ENCODE measurements at regions not wholly inside any gene's neighbourhood (a gene's known extent, or its start where the extent isn't known, plus 50 kb on each side); places are given as distances from the start of the nearest gene placed in this dataset.

GRCh38 chr5:119833176-119833575 lies 203.8 kb downstream of the FAM170A start:
- H3K36me3 ChIP-seq (ENCODE audit: control insufficient read depth in 2 of 3, insufficient read depth in 3 of 3, low read length in 3 of 3), result no peaks in the 10 kb centered on the region
- no peaks in the 10 kb centered on the region for H3K27me3 ChIP-seq (ENCODE audit: control insufficient read depth, insufficient read depth, low read length)
- intact Hi-C loops (cut with DNase I), result no loop called here
- TF ChIP-seq, protein P1, sequence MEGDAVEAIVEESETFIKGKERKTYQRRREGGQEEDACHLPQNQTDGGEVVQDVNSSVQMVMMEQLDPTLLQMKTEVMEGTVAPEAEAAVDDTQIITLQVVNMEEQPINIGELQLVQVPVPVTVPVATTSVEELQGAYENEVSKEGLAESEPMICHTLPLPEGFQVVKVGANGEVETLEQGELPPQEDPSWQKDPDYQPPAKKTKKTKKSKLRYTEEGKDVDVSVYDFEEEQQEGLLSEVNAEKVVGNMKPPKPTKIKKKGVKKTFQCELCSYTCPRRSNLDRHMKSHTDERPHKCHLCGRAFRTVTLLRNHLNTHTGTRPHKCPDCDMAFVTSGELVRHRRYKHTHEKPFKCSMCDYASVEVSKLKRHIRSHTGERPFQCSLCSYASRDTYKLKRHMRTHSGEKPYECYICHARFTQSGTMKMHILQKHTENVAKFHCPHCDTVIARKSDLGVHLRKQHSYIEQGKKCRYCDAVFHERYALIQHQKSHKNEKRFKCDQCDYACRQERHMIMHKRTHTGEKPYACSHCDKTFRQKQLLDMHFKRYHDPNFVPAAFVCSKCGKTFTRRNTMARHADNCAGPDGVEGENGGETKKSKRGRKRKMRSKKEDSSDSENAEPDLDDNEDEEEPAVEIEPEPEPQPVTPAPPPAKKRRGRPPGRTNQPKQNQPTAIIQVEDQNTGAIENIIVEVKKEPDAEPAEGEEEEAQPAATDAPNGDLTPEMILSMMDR (IDR thresholded peaks at IDR 0.05; ENCODE audit: borderline replicate concordance, extremely low read depth, insufficient read depth), result no peak
- no peaks in the 10 kb centered on the region for H3K9me3 ChIP-seq (ENCODE audit: control insufficient read depth in 2 of 3, insufficient read depth in 1 of 3, low read length in 3 of 3)
- H3K9ac ChIP-seq (ENCODE audit: low read length in 3 of 3), result no peak overlapping the region
- H3K4me1 ChIP-seq (ENCODE audit: control insufficient read depth in 2 of 3, insufficient read depth in 2 of 3, low read depth in 1 of 3, low read length in 3 of 3), result no peaks in the 10 kb centered on the region
- H3K27ac ChIP-seq (ENCODE audit: low read depth in 2 of 2, low read length in 2 of 2), result no peak overlapping the region
- FAIRE-seq, result no peak
- DNase-seq, result peak in 2 of 5 donors; percentile 8 to 9
- H3K4me3 ChIP-seq (ENCODE audit: low read length in 3 of 3), result no peak overlapping the region

DNA sequence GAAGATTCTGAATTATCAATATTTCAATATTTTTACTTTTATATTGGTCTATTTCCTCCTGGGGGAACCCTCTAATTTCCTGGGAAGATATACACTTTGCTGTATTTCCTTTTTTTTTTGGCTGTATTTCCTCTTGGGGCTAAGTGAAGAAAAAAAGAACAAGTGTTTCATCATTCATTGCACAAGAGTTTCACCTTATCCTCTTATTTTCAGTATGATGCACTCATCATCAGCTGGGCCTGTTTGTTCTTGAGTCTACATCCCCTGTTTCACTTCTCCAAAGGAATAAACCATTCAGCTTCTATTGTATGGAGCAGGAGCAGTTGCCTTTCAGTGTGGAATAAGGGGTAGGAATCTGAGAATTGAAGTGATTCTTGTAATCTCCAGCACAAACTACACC lies 210.8 kb downstream of the FAM170A start:
- H3K9me3 ChIP-seq (ENCODE audit: control insufficient read depth in 2 of 3, insufficient read depth in 1 of 3, low read length in 3 of 3), result no peaks in the 10 kb centered on the region
- FAIRE-seq, result no peak

DNA sequence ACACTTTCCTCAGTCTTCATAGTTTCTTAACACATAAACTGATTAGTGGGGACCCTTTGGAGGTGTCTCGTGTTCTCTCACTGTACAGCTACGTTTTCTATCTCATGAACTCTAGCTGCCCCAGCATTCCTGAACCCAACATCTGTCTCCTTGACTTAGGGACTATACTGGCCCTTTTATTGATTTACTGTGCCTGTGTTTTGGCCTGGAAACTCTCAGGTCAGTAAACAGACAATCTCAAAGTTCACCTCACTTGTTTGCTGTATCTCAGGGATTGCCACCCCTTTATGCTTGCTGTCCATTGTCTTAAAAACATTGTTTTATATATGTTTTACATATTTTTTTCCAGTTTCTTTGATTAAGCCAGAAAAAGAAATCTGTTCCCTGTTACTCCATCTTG lies 222.8 kb downstream of the FAM170A start:
- H3K36me3 ChIP-seq (ENCODE audit: control insufficient read depth in 2 of 3, insufficient read depth in 3 of 3, low read length in 3 of 3), result no peaks in the 10 kb centered on the region
- H3K27ac ChIP-seq (ENCODE audit: low read depth in 2 of 2, low read length in 2 of 2), result no peak overlapping the region
- TF ChIP-seq, protein P1 (IDR thresholded peaks at IDR 0.05; ENCODE audit: borderline replicate concordance, extremely low read depth, insufficient read depth), result no peak
- no peaks in the 10 kb centered on the region for H3K4me1 ChIP-seq (ENCODE audit: control insufficient read depth in 2 of 3, insufficient read depth in 2 of 3, low read depth in 1 of 3, low read length in 3 of 3)
- FAIRE-seq, result no peak
- intact Hi-C loops (cut with DNase I), result no loop called here
- no peak overlapping the region for H3K4me3 ChIP-seq (ENCODE audit: low read length in 3 of 3)
- H3K27me3 ChIP-seq (ENCODE audit: control insufficient read depth, insufficient read depth, low read length), result no peaks in the 10 kb centered on the region
- DNase-seq, result no peak
- H3K9me3 ChIP-seq (ENCODE audit: control insufficient read depth in 2 of 3, insufficient read depth in 1 of 3, low read length in 3 of 3), result no peaks in the 10 kb centered on the region
- H3K9ac ChIP-seq (ENCODE audit: low read length in 3 of 3), result no peak overlapping the region

More for the DNA sequence above, 210.8 kb downstream of the FAM170A start:
- TF ChIP-seq, protein P1 (IDR thresholded peaks at IDR 0.05; ENCODE audit: borderline replicate concordance, extremely low read depth, insufficient read depth), result no peak
- Histone ChIP-seq H3K27me3 (ENCODE audit: control insufficient read depth, insufficient read depth, low read length) (no peaks in the 10 kb centered on the region), H3K9ac (ENCODE audit: low read length in 3 of 3) (no peak overlapping the region), H3K4me1 (ENCODE audit: control insufficient read depth in 2 of 3, insufficient read depth in 2 of 3, low read depth in 1 of 3, low read length in 3 of 3) (no peaks in the 10 kb centered on the region), H3K27ac (ENCODE audit: low read depth in 2 of 2, low read length in 2 of 2) (no peak overlapping the region), H3K36me3 (ENCODE audit: control insufficient read depth in 2 of 3, insufficient read depth in 3 of 3, low read length in 3 of 3) (no peaks in the 10 kb centered on the region), H3K4me3 (ENCODE audit: low read length in 3 of 3) (no peak overlapping the region)
- no peak for DNase-seq
- intact Hi-C loops (cut with DNase I), result no loop called here

- no peak for FAIRE-seq
- TF ChIP-seq, protein P1 (IDR thresholded peaks at IDR 0.05; ENCODE audit: borderline replicate concordance, extremely low read depth, insufficient read depth), result no peak
- intact Hi-C loops (cut with DNase I), result no loop called here
Measured at GRCh38 chr5:119860463-119860862, 231.1 kb downstream of the FAM170A start.

More at GRCh38 chr5:119860463-119860862, 231.1 kb downstream of the FAM170A start:
- no peak overlapping the region for H3K27ac ChIP-seq (ENCODE audit: low read depth in 2 of 2, low read length in 2 of 2)
- DNase-seq, result no peak
- no peak overlapping the region for H3K4me3 ChIP-seq (ENCODE audit: low read length in 3 of 3)
- H3K27me3 ChIP-seq (ENCODE audit: control insufficient read depth, insufficient read depth, low read length), result no peaks in the 10 kb centered on the region
- no peaks in the 10 kb centered on the region for H3K9me3 ChIP-seq (ENCODE audit: control insufficient read depth in 2 of 3, insufficient read depth in 1 of 3, low read length in 3 of 3)
- H3K4me1 ChIP-seq (ENCODE audit: control insufficient read depth in 2 of 3, insufficient read depth in 2 of 3, low read depth in 1 of 3, low read length in 3 of 3), result no peaks in the 10 kb centered on the region
- H3K36me3 ChIP-seq (ENCODE audit: control insufficient read depth in 2 of 3, insufficient read depth in 3 of 3, low read length in 3 of 3), result no peaks in the 10 kb centered on the region
- H3K9ac ChIP-seq (ENCODE audit: low read length in 3 of 3), result no peak overlapping the region
